ENCODE measurements at regions not wholly inside any gene's neighbourhood (a gene's known extent, or its start where the extent isn't known, plus 50 kb on each side); places are given as distances from the start of the nearest gene placed in this dataset.
"Not testable (repeated sequence)": the region's sequence is repeated elsewhere in the genome, so short reads cannot be mapped to it uniquely, and the experiment has no call there.

GRCh38 chr1:4064150-4064889 is 164.2 kb upstream of the C1orf174 start:
- no peak for DNase-seq (ENCODE audit: low read depth)

DNA sequence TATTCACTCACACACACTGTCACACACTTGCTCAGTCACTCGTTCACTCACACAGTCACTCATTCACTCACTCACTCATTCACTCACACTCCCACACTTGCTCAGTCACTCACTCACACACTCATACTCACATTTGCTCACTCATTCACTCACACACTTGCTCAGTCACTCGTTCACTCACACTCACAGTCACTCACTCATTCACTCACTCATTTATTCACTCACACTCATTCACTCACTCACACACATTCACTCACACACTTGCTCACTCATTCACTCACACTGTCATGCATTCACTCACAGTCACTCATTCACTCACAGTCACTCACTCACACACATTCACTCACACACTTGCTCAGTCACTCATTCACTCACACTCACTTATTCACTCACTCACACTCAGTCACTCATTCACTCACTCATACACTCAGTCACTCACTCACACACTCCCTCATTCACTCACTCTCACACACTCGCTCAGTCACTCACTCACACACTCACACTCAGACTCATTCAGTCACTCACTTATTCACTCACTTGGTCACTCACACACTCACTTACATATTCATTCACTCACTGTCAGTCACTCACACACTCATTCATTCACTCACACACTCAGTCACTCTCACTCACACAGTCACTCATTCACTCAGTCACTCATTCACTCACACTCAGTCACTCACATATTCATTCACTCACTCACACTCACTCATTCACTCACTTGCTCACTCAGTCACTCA is 167.0 kb upstream of the C1orf174 start:
- DNase-seq (ENCODE audit: low read depth): no peak

DNA sequence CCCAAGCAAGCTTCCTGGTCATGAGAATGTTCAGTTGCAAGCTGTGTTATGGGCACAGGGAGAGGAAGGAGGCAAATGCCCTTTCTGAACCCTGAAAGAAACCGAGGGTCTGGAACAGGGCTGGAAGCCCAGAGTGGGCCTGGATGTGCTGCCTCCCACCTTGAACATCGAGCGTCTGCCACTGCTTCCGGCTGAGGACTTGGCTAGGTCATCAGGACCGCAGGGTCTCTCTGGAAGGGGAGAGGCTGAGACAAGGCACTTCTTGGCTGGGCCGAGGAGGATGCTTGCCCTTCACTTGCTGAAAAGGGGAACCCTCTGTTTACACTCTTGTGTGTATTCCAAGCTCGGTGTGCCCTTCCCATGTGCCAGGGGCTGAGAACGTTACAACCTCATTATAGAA is 168.0 kb upstream of the C1orf174 start:
- DNase-seq (ENCODE audit: low read depth): no peak

DNA sequence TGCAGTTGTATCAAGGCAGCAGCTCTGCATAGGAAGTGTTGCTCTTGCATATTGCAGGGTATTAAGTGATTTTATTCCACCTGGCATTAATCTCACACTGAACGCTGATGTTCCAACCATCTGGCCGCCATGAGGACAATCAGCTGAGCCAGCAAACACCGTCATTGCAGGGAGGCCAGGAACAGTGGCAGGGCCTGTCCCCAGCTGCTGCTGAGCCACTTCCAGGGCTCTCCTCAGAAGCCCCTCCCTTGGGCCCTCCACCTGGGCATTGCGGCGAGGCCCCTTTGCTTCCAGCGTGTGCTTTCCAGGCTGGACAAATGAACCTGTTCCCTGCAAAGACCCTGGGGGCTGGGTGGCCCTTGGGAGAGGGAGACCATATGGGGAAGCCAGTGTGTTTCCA is 171.6 kb upstream of the C1orf174 start:
- no peak for DNase-seq (ENCODE audit: low read depth)

DNA sequence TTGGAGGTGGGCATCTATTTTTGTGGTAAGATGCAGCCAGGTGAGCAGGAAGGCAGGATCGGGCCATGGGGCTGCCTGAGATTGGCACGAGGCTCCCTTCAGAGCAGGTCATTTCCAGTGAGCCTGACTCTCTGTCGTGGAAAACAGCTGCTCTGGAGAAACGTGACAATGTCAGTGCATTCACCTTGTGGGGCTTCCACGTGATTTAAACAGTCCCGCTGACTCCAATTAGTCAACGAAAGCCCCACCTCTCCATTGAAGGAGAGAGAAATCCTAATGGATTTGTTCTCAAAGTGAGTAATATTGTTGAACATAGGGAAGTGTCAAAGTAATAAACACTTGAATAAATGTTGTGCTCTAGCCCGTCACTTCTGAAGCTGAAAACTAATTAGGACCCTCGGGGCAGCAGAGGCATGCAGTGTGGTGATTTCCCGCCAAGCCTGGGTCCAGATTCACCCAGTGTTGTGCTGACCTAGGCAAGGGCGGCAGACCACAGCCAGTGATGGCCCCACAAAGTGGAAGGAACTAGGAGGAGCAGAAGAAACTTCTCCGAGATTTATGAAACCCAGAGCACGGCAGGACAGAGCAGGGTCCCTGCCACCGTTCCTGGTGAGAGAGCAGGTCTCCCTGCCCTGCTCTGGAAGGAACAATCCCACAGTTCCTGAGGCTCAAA is 172.5 kb upstream of the C1orf174 start:
- no peak for DNase-seq (ENCODE audit: low read depth)

DNA sequence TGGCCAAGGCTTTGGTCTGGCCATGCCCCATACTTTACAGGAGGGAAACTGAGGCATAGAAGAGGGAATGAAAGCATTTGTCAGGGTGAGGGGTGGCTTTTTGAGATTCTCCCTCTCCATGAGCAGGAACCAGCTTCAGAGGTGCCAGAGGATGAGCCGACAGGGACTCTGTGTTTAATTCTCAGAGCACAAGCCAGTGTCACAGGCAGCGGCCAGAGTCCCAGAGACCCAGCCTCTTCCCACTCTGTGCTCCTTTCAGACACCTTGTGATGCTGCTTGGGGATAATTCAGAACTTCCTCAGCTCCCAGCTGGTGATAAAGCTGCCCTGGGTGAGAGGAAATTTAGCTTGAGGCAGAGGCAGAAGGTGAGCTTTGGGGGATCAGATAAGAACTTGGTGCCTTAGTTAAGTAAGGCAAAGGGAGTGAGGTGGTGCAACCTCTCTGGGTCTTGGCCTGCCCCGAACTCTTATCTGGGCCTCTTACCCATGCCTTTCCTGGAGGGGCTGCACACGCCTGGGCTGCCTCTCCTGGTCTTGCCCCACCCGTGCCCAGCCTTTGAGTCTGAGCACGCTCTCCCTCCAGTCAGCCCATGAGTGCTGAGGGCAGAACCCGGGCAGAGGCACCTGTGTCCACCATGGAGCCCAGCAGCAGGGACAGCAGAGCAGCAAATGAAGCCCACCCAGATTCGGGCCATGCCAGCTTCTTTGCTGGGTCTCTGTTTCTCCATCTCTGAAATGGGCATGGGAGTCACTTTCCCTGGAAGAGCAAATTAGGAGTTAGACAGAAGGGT is 175.6 kb upstream of the C1orf174 start:
- DNase-seq (ENCODE audit: low read depth): no peak

DNA sequence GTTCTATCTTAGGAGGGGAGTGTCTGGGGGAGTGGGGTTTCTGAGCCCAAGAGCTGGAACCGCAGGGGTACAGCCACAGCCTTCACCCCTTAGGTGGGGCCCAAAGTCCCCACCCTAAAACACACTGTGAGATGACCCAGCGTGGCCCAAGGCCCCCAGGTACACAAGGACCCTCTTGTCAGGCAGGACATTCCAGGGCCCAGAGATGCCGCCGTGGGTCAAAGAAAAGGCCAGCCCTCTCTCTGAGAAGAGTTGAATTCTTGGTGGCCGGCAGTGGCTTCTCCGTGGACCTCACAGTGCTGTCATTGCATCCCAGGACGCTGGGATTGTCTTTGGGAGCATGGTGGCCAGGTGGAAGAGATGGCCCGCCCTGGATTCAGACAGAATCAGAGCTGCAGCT is 176.3 kb upstream of the C1orf174 start:
- no peak for DNase-seq (ENCODE audit: low read depth)

DNA sequence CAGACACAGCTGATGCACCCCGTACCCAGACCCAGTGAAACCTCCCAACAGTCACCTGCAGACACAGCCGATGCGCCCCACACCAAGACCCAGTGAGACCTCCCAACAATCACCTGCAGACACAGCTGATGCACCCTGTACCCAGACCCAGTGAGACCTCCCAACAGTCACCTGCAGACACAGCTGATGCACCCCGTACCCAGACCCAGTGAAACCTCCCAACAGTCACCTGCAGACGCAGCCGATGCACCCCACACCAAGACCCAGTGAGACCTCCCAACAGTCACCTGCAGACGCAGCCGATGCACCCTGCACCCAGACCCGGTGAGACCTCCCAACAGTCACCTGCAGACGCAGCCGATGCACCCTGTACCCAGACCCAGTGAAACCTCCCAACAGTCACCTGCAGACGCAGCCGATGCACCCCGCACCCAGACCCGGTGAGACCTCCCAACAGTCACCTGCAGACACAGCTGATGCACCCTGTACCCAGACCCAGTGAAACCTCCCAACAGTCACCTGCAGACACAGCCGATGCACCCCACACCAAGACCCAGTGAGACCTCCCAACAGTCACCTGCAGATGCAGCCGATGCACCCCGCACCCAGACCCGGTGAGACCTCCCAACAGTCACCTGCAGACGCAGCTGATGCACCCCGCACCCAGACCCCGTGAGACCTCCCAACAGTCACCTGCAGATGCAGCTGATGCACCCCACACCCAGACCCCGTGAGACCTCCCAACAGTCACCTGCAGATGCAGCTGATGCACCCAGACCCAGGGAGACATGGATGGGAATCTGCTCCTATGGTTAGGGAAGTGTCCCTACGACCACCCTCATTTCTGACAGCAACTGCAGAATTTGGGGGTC is 178.3 kb upstream of the C1orf174 start:
- not testable (repeated sequence) for DNase-seq (ENCODE audit: low read depth)

DNA sequence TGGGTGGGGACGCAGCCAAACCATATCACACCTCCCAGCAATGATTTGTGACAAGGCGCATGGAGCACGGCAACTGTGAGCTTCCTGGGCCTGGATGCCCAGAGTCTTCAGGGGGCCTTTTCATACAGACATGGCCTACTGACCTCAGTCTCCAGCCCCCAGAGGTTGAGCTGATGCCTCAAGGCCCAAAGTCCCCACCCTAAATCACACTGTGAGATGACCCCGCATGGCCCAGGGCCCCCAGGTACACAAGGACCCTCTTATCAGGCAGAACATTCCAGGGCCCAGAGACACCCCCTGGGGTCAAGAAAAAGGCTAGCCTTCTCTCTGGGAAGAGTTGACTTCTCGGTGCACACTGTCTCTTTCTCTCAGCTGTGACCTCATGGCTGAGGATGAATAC is 179.7 kb upstream of the C1orf174 start:
- no peak for DNase-seq (ENCODE audit: low read depth)

GRCh38 chr1:4081806-4082711 is 182.0 kb upstream of the C1orf174 start:
- no peak for DNase-seq (ENCODE audit: low read depth)

DNA sequence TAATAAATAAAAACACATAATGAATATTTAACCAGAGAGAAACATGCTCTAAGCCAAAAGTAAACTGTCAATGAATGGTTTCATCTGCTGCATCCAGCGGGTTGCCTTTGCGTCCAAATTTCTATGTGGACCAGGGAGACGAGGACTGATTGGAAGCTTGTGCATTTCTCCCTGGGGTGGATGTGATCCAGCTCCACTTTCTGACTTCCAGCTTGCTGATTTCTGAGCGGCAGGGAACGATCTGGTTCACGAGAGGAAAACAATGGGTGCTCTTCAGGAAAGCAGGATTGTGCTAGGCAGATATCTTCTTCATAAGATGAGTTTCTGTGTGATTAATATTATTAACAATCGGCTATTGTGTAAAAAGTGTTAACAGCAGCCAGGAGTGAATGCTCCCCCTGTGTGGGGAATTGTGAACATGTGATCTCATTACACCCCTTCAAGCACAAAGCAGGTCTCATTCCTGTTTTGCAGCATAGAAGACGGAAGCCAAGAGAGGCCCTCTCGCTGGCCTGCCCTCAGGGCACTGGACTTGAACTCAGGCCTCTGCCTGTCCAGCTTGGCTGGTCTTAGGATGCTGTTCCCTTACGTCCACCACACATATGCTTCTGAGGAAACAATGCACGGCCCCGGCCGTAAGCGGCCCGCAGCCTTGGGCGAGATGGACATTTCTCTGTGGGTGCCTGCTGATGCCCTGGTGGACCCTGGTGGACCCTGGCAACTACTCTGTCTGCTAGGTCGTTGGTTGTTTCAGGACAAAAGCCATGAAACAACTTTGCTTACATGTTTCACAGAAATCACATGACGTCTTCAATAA is 183.4 kb upstream of the C1orf174 start:
- no peak for DNase-seq (ENCODE audit: low read depth)

DNA sequence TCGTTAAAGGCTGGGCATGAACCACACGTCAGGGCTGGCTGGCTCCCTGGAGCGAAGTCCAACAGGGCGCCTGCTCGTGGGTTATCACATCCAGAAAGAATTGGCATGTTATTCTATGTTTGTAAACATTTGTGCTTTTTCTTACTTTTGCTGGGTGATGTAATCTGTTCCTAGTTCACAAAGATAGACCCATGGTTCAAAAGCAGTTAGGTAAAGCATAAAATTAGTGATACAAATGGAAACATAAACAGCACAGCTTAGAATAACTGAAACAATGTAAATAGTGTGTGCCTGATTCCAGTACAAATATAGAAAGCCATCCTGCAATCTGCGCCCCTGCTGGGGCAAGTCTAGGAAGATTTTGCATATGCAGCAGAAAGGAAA is 184.0 kb upstream of the C1orf174 start:
- no peak for DNase-seq (ENCODE audit: low read depth)

DNA sequence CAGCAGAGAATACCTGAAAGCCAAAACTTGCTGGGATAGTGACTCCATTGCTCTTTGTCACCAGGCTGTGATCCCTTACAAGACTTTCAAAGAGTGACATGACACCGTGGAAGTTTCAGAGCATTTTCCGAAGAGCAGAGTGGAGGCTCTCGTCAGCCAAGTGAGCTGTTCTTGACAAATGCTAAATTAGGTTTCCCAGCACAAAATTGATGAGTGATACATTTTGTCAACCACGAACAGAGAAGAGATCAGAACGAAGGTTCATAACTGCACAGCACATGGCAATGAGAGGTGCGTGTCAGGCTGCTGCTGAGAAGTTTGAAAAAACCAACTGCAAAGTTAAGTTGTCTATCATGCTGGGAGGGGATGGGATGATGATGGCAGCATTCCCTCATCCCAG is 184.4 kb upstream of the C1orf174 start:
- DNase-seq (ENCODE audit: low read depth): no peak

DNA sequence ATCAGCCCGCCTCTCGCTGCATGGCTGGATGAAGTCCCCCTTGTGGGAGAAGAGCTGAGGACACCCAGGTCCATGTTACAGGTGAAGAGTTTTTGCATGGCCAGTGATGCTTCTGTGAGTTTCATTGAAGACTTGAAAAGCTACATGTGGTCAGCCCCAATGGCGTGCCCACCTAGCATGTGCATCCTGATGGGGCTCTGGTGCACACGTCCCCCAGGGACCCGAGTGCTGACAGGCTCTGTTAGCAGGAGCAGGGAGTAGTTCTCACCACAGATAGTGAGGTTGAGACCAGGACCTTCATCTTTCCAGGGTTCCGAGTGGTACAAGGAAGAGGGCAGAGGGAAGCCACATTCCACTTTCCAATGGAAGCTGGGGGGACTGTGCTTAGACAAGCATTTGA is 184.8 kb upstream of the C1orf174 start:
- DNase-seq (ENCODE audit: low read depth): no peak

DNA sequence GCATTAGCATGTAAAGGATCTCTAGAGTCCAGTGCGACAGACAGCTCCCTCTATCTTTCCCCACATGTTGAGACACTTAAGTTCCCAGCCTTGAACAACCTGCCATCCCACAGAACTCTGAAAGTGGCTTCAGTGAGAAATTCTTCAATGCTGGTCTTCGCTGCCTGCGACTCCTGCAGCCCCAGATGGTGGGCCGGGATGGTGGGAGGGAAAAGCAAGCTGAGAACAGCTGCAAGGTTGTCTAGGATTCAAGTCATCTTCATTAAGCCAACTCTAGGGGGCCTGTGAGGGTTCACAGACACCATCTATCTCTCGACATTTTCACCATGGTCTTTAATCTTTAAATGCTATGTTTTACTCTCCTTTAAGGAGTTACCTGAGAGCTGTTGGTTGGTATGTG is 185.5 kb upstream of the C1orf174 start:
- DNase-seq (ENCODE audit: low read depth): no peak

GRCh38 chr1:4086085-4086850 is 186.2 kb upstream of the C1orf174 start:
- no peak for DNase-seq (ENCODE audit: low read depth)

GRCh38 chr1:4086921-4087320 is 186.8 kb upstream of the C1orf174 start:
- no peak for DNase-seq (ENCODE audit: low read depth)

Measured in HT1080 (cell line).